ENCODE measurements at regions not wholly inside any gene's neighbourhood (a gene's known extent, or its start where the extent isn't known, plus 50 kb on each side); places are given as distances from the start of the nearest gene placed in this dataset.
"Not testable (repeated sequence)": the region's sequence is repeated elsewhere in the genome, so short reads cannot be mapped to it uniquely, and the experiment has no call there.

GRCh38 chr21:36246080-36246631 is 73.8 kb upstream of the MORC3 start:
- no peak for DNase-seq (ENCODE audit: low read depth in 2 of 3, low spot score in 1 of 3)

DNA sequence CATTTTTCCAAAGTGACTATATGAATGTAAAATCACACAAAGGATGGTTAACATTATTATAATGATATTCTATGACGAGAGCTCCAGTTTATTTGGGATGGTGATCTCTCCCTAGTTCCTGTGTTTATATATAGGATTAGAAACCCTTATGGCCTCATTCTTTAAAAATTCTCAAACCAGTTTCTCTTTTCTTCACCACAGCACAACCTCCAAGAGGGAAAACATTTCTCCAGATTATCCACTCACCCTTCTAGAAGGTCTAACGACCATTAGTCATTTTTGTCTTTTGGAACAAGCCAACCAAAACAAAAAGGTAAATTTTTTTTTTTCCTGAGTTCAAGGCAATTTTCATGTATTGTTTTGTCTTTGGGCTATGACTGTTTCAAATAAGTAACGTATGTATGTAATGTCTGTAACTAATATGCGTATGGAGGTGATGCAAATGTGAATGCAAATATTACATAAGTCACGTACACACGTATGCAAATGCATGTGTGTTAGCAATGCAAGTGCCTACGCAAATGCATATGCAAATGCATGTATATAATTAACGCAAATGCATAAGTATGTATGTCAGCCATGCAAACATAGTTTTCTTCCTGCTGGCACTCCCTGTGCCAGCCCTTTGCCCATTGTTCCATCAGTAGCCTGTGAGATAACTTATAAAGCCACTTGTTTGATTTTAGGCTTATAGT is 72.5 kb upstream of the MORC3 start:
- DNase-seq (ENCODE audit: low read depth in 2 of 3, low spot score in 1 of 3) = no peak

DNA sequence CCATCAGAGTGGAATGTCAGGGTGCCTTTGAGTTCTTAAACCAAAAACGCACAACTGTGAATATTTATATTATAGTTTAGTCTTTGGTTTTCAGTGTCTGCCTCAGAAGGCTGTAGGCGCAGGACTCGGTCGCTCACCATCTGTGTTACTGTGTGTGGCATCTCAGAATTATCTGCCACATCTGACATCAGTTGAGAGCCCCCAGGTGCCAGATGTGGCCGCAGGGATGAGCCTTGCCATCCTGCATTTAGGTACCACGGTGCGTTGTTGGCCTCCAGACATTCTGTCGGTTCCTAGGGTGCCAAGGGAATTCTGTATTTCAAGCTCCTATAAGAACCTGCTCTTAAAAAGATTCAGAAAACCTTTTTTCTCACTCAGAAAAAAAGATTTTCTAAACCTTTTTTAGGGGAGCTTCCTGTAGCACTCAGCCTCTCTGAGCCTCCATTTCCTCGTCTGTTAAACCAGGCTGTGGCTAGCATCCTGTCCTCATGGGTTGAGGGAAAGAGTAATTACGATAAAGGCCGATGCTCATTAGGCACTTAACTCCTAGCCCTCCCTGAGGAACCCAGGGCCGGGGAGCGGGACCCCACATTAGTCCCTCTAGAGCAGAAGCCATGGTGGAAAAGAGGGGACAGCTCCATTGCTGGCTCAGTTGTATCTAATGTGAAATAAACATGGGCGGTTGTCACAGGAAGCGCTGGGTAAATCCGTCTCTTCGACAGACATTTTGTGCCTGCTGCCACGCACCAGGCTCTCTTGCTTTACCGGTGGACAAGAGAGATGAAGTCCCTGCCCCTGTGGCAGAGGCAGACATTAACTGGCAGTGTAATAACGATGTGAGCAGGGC is 70.2 kb upstream of the MORC3 start:
- DNase-seq (ENCODE audit: low read depth in 2 of 3, low spot score in 1 of 3) = no peak

DNA sequence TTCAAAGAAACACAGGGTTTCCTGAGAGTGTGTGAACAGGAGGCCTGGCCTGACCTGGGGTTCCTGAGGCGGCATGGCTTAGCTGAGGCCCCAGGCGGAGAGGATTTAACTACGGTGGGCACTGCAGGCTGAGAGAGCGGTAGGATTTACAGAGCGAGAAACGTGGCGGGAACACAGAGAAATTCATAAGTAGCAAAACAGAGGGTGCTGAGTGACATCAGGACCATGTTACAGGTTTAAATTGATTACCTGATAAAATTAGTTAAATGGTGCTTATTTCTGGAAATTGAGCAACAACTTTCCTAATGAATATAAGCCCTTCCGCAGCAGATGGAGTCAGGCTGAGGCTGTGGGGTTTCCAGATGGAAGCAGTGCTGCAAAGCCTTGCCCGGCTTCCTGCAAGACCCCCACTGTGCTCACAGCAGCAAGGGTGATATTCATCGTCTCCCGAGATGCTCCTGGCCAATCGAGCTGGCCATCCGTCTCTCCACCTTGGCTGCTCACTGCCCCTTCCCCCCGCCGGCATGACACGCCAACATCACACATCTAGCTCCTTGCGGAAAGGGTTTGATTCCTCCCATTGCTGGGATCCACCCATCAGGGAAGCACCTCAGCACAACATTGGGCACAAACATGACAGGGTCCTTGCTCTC is 69.4 kb upstream of the MORC3 start:
- no peak for DNase-seq (ENCODE audit: low read depth in 2 of 3, low spot score in 1 of 3)

GRCh38 chr21:36254106-36254941 is 65.7 kb upstream of the MORC3 start:
- no peak for DNase-seq (ENCODE audit: low read depth in 2 of 3, low spot score in 1 of 3)

DNA sequence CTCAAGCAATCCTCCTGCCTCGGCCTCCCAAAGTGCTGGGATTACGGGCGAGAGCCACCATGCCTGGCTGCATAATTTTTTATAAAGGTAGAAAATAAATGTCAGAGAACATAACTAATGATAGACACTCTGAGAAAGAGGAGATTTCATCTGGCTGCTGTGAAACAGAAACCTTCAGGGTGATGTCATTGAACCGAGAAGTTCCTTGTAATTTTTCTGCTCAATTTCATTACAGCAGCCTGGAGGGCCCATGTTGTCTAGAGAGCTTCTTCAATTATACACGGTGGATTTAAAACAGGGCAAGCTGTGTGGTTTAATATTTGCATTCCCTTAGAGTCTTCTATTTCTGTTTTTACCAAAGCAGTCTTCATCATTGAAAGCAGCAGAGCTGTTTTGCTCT is 64.3 kb upstream of the MORC3 start:
- DNase-seq (ENCODE audit: low read depth in 2 of 3, low spot score in 1 of 3) = no peak

- no peak for DNase-seq (ENCODE audit: low read depth in 2 of 3, low spot score in 1 of 3)
These were observed 62.3 kb upstream of the MORC3 start for GRCh38 chr21:36257657-36258056.

- peak in 1 of 3 donors; percentile 62 for DNase-seq (ENCODE audit: low read depth in 2 of 3, low spot score in 1 of 3)
These were observed 59.8 kb upstream of the MORC3 start for GRCh38 chr21:36260030-36260787.

DNA sequence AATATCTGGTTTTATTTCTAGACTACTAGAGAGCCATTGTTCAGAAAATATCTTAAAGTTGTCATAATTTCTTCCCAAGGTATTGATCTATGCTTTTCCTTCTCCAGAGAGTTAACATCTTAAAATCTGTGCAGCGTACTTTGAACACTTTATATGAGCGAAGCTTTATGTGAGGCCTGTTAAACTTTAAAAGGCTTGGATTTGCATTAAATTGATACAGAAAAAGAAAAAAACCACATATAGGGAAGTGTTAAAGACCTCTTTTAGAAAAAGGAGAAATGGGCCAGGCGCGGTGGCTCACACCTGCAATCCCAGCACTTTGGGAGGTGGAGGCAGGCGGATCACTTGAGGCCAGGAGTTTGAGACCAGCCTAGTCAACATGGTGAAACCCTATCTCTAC is 59.2 kb upstream of the MORC3 start:
- DNase-seq (ENCODE audit: low read depth in 2 of 3, low spot score in 1 of 3) = no peak

GRCh38 chr21:36261459-36261858 is 58.5 kb upstream of the MORC3 start:
- DNase-seq (ENCODE audit: low read depth in 2 of 3, low spot score in 1 of 3) = no peak

DNA sequence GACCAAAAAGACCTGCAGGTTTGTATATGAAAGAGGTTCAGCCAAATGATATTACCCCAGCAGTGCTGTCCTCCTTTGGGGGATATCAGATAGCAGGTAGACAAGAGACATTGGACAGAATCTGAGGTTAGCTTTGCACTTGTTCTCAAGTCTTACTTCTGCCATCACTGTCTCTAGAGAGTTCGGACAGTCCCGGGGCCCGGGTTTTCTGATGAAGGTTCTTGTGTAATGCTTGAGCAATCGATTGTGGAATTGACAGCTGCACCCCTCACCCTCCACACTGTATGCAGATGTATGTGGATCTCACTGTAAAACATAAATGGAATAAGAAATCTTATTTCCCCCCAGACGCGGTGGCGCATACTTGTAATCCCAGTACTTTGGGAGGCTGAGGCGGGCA is 56.2 kb upstream of the MORC3 start:
- DNase-seq (ENCODE audit: low read depth in 2 of 3, low spot score in 1 of 3) = no peak

DNA sequence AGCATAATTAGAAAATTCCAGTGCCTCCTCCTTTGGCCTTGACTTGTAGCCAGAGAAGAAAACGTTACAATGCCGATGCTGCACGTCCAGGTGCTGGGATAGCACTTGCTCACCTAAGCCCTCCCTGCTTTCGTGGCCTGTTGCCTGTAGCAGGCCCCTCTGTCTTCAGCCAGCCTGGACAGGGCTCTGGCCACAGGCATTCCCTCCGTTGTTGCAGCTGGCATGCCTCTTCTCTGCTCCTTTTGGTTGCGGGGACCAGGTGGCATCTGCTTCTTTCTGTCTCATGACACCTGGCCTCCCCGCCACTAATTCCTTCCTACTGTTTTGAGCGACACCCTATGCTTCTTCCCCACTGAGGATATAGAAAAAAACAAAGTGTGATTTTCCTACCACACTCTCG is 54.6 kb upstream of the MORC3 start:
- DNase-seq (ENCODE audit: low read depth in 2 of 3, low spot score in 1 of 3) = no peak

- not testable (repeated sequence) for DNase-seq (ENCODE audit: low read depth in 2 of 3, low spot score in 1 of 3)
These were observed 52.2 kb upstream of the MORC3 start for GRCh38 chr21:36267828-36268227.

GRCh38 chr21:36268264-36268663 is 51.7 kb upstream of the MORC3 start:
- DNase-seq (ENCODE audit: low read depth in 2 of 3, low spot score in 1 of 3) = not testable (repeated sequence)

All from stimulated activated CD4-positive, alpha-beta T cell treated with anti-CD3 and anti-CD28 coated beads, Interleukin-12 subunit alpha, Interleukin-12 subunit beta, amount 100 ng/mL, for 48 hours (primary cell).